ENCODE measurements at regions not wholly inside any gene's neighbourhood (a gene's known extent, or its start where the extent isn't known, plus 50 kb on each side); places are given as distances from the start of the nearest gene placed in this dataset.
A peak's percentile ranks its signal among the peaks of the same experiment; 100 is the strongest.

DNA sequence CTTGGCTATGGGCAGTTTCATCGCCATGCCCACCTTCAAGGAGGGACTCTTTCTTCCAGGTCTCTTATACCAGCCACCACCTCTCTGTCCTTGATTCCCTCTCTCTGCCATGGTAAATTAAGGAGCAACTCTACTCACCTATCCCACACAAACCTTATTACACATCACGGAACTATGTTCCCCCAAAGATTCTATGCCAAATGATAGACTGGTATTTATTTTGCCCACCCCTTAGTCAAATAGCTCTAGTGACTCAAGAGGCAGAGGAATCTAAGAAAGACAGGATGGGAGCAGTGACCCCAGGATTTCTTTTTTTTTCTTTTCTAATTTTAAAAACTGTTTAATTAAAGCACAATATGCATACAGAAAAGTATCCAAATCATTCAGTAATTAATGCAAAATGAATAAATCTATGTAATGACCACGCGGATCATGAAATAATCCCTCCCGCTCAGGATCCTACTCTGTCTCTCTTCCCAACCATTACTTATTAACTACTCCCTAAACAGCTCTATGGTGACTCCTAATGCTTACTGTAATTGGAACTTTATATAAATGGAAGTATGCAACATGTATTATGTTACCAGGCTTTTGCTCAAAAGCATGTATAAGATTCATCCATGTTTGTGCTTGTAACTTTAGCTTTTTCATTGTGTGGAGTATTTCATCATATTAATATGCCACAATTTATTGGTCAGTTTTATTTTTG is 410.8 kb upstream of the RASGRP1 start:
- Histone ChIP-seq H3K9ac (ENCODE audit: insufficient read depth, low read length, poor library complexity, severe bottlenecking) (no peak overlapping the region), H3K36me3 (replicated peaks in 1 of 2; ENCODE audit: control insufficient read depth in 1 of 2, insufficient read depth in 2 of 2, low read length in 2 of 2) (no peaks in the 10 kb centered on the region), H3K4me1 (ENCODE audit: control insufficient read depth in 1 of 2, insufficient read depth in 2 of 2, low read length in 2 of 2) (no peaks in the 10 kb centered on the region), H3K27ac (ENCODE audit: low read depth in 1 of 2, low read length in 2 of 2) (no peak overlapping the region), H3K4me2 (replicated peaks; ENCODE audit: extremely low read depth, low read length, poor library complexity, severe bottlenecking) (no peak overlapping the region), H3K9me3 (replicated peaks in 1 of 2; ENCODE audit: control insufficient read depth in 1 of 2, insufficient read depth in 1 of 2, low read length in 2 of 2) (peaks cover 6 to 9% of the 10 kb centered on the region in 2 donors), H4K20me1 (ENCODE audit: insufficient read depth, low read length) (no peaks in the 10 kb centered on the region), H2AFZ (ENCODE audit: insufficient read depth, low read depth, low read length, poor library complexity, severe bottlenecking) (no peak overlapping the region), H3K27me3 (ENCODE audit: control insufficient read depth in 2 of 2, insufficient read depth in 2 of 2, low read length in 2 of 2) (no peaks in the 10 kb centered on the region), H3K4me3 (replicated peaks in 1 of 3; ENCODE audit: low read depth in 2 of 3, low read length in 3 of 3) (no peak overlapping the region), H3K79me2 (ENCODE audit: insufficient read depth, low read length) (no peaks in the 10 kb centered on the region)
- no peaks in the 10 kb centered on the region for H3K4me1 Mint-ChIP-seq
- no peak for DNase-seq
- TF ChIP-seq, protein P1, sequence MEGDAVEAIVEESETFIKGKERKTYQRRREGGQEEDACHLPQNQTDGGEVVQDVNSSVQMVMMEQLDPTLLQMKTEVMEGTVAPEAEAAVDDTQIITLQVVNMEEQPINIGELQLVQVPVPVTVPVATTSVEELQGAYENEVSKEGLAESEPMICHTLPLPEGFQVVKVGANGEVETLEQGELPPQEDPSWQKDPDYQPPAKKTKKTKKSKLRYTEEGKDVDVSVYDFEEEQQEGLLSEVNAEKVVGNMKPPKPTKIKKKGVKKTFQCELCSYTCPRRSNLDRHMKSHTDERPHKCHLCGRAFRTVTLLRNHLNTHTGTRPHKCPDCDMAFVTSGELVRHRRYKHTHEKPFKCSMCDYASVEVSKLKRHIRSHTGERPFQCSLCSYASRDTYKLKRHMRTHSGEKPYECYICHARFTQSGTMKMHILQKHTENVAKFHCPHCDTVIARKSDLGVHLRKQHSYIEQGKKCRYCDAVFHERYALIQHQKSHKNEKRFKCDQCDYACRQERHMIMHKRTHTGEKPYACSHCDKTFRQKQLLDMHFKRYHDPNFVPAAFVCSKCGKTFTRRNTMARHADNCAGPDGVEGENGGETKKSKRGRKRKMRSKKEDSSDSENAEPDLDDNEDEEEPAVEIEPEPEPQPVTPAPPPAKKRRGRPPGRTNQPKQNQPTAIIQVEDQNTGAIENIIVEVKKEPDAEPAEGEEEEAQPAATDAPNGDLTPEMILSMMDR (IDR thresholded peaks at IDR 0.05): no peak
- H3K27ac Mint-ChIP-seq: no peak overlapping the region
- H3K4me3 Mint-ChIP-seq: no peak overlapping the region
- intact Hi-C loops (cut with micrococcal nuclease): no loop called here
- peaks cover 0 to 18% (median 12%) of the 10 kb centered on the region in 7 donors for H3K9me3 Mint-ChIP-seq
- peaks cover 0 to 2% (median 2%) of the 10 kb centered on the region in 3 donors for H3K27me3 Mint-ChIP-seq (ENCODE audit: low read depth in 3 of 3)
- WGBS (ENCODE audit: insufficient coverage): 100% methylated on average over 1 of the region's 5 CpGs
- no peaks in the 10 kb centered on the region for H3K36me3 Mint-ChIP-seq

DNA sequence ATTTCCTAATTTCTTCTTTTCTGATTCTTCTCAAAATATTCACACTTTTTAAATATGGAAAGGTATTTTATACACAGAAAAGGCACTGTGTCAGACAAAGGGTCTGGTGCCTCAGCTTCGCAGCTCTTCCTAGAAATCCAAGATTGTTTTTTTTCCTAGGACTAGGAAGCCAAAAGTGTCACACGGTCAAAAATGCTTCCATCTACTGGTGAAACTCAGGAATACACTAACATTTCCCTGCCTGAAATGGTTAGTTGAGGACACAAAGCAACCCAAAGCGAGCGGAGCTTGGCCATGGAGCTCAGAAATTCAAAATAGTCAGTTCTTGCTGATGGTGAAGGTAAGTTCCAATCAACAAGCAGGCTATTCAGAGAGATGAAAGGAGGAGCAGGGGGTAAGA is 426.5 kb upstream of the RASGRP1 start:
- H3K36me3 Mint-ChIP-seq: no peaks in the 10 kb centered on the region
- H3K4me3 Mint-ChIP-seq: peak overlapping the region in 1 of 2 donors; percentile 19
- no peaks in the 10 kb centered on the region for H3K9me3 ChIP-seq (replicated peaks in 1 of 2; ENCODE audit: control insufficient read depth in 1 of 2, insufficient read depth in 1 of 2, low read length in 2 of 2)
- H4K20me1 ChIP-seq (ENCODE audit: insufficient read depth, low read length): no peaks in the 10 kb centered on the region
- H3K36me3 ChIP-seq (replicated peaks in 1 of 2; ENCODE audit: control insufficient read depth in 1 of 2, insufficient read depth in 2 of 2, low read length in 2 of 2): no peaks in the 10 kb centered on the region
- no peaks in the 10 kb centered on the region for H3K27me3 ChIP-seq (ENCODE audit: control insufficient read depth in 2 of 2, insufficient read depth in 2 of 2, low read length in 2 of 2)
- intact Hi-C loops (cut with micrococcal nuclease): no loop called here
- TF ChIP-seq, protein P1 (IDR thresholded peaks at IDR 0.05): peak; percentile 15
- H3K4me2 ChIP-seq (replicated peaks; ENCODE audit: extremely low read depth, low read length, poor library complexity, severe bottlenecking): no peak overlapping the region
- no peak overlapping the region for H2AFZ ChIP-seq (ENCODE audit: insufficient read depth, low read depth, low read length, poor library complexity, severe bottlenecking)
- H3K27ac Mint-ChIP-seq: no peak overlapping the region
- no peak for DNase-seq
- no peak overlapping the region for H3K27ac ChIP-seq (ENCODE audit: low read depth in 1 of 2, low read length in 2 of 2)
- no peaks in the 10 kb centered on the region for H3K4me1 Mint-ChIP-seq
- H3K9me3 Mint-ChIP-seq: no peaks in the 10 kb centered on the region
- no peak overlapping the region for H3K9ac ChIP-seq (ENCODE audit: insufficient read depth, low read length, poor library complexity, severe bottlenecking)
- H3K27me3 Mint-ChIP-seq (ENCODE audit: low read depth in 3 of 3): peaks cover 0 to 6% (median 2%) of the 10 kb centered on the region in 3 donors
- H3K4me1 ChIP-seq (ENCODE audit: control insufficient read depth in 1 of 2, insufficient read depth in 2 of 2, low read length in 2 of 2): no peaks in the 10 kb centered on the region
- H3K79me2 ChIP-seq (ENCODE audit: insufficient read depth, low read length): no peaks in the 10 kb centered on the region
- H3K4me3 ChIP-seq (replicated peaks in 1 of 3; ENCODE audit: low read depth in 2 of 3, low read length in 3 of 3): no peak overlapping the region
- 58% methylated on average over 2 of the region's 4 CpGs for WGBS (ENCODE audit: insufficient coverage)
